CD14-positive monocyte (primary cell): ENCODE measurements at regions not wholly inside any gene's neighbourhood (a gene's known extent, or its start where the extent isn't known, plus 50 kb on each side); places are given as distances from the start of the nearest gene placed in this dataset.

Experiments used
- DNase-seq, 3 donors: peaks; one replicate each; pipeline ENCODE4 v3.0.0-alpha.2; 2011 to 2022
- H2AFZ ChIP-seq: 2 replicates; pipeline ENCODE4 v1.6.0; 2012; ENCODE audit warnings: mild to moderate bottlenecking, low read depth, low read length, inconsistent platforms; ENCODE audit not compliant: insufficient read depth, poor library complexity, severe bottlenecking
- H3K27ac ChIP-seq, 2 donors: 1 replicate in 1 of 2; 2 replicates in 1 of 2; pipeline ENCODE4 v1.5.1; 2012 to 2013; ENCODE audit warnings: low read length in 2 of 2, control low read depth in 1 of 2, inconsistent platforms in 1 of 2, low read depth in 1 of 2, mild to moderate bottlenecking in 1 of 2
- H3K27me3 ChIP-seq, 2 donors: one replicate each; pipeline versions ENCODE4 v1.6.0 to v1.6.1; 2011 to 2013; ENCODE audit warnings: low read length in 2 of 2; ENCODE audit not compliant: control insufficient read depth in 2 of 2, insufficient read depth in 2 of 2
- H3K36me3 ChIP-seq, 2 donors: replicated peaks in 1 of 2; 1 replicate in 1 of 2; 2 replicates in 1 of 2; pipeline versions ENCODE4 v1.5.1 to v1.6.1; 2012 to 2013; ENCODE audit warnings: low read length in 2 of 2, control low read depth in 1 of 2, inconsistent platforms in 1 of 2, mild to moderate bottlenecking in 1 of 2; ENCODE audit not compliant: insufficient read depth in 2 of 2, control insufficient read depth in 1 of 2
- H3K4me1 ChIP-seq, 2 donors: 1 replicate in 1 of 2; 2 replicates in 1 of 2; pipeline versions ENCODE4 v1.5.1 to v1.6.1; 2012 to 2013; ENCODE audit warnings: low read length in 2 of 2, control low read depth in 1 of 2, inconsistent platforms in 1 of 2, mild to moderate bottlenecking in 1 of 2, moderate library complexity in 1 of 2; ENCODE audit not compliant: insufficient read depth in 2 of 2, control insufficient read depth in 1 of 2
- H3K4me2 ChIP-seq: replicated peaks from 2 replicates; pipeline ENCODE3; 2012; ENCODE audit warnings: low read length, moderate library complexity, mild to moderate bottlenecking; ENCODE audit not compliant: poor library complexity, severe bottlenecking; ENCODE audit errors: extremely low read depth
- H3K4me3 ChIP-seq, 3 experiments: fragments of 200-600 bp in 1 of 3; sonication (generic) in 1 of 3; replicated peaks in 1 of 3; 1 replicate in 2 of 3; 2 replicates in 1 of 3; pipeline ENCODE4 v1.5.1; 2011 to 2013; ENCODE audit warnings: low read length in 3 of 3, mild to moderate bottlenecking in 3 of 3, control low read depth in 2 of 3, low read depth in 2 of 3, inconsistent platforms in 1 of 3, moderate library complexity in 1 of 3
- H3K79me2 ChIP-seq: 2 replicates; pipeline ENCODE4 v1.6.0; 2012; ENCODE audit warnings: mild to moderate bottlenecking, control low read depth, inconsistent platforms, low read length, moderate library complexity; ENCODE audit not compliant: insufficient read depth
- H3K9ac ChIP-seq: 2 replicates; pipeline ENCODE4 v1.6.0; 2017; ENCODE audit warnings: low read length, mild to moderate bottlenecking; ENCODE audit not compliant: insufficient read depth, poor library complexity, severe bottlenecking
- H3K9me3 ChIP-seq, 2 donors: replicated peaks in 1 of 2; 1 replicate in 1 of 2; 2 replicates in 1 of 2; pipeline versions ENCODE4 v1.5.1 to v1.6.1; 2012 to 2013; ENCODE audit warnings: low read length in 2 of 2, control low read depth in 1 of 2; ENCODE audit not compliant: control insufficient read depth in 1 of 2, insufficient read depth in 1 of 2
- H4K20me1 ChIP-seq: 2 replicates; pipeline ENCODE4 v1.6.0; 2012; ENCODE audit warnings: mild to moderate bottlenecking, low read length, control low read depth, moderate library complexity; ENCODE audit not compliant: insufficient read depth
- H3K27ac Mint-ChIP-seq, 7 donors: one replicate each; pipeline ENCODE4 v1.8.0; 2020; ENCODE audit warnings: mild to moderate bottlenecking in 7 of 7, mixed read lengths in 7 of 7, moderate library complexity in 6 of 7, inconsistent platforms in 2 of 7
- H3K27me3 Mint-ChIP-seq, 3 donors: one replicate each; pipeline ENCODE4 v1.8.0; 2021 to 2022; ENCODE audit warnings: low read depth in 3 of 3, mild to moderate bottlenecking in 3 of 3, mixed read lengths in 3 of 3, moderate library complexity in 3 of 3, inconsistent platforms in 1 of 3
- H3K36me3 Mint-ChIP-seq, 2 donors: one replicate each; pipeline ENCODE4 v1.8.0; 2020; ENCODE audit warnings: mixed read lengths in 2 of 2, inconsistent platforms in 1 of 2, mild to moderate bottlenecking in 1 of 2
- H3K4me1 Mint-ChIP-seq: one replicate; pipeline ENCODE4 v1.8.0; 2020; ENCODE audit warnings: mild to moderate bottlenecking, mixed read lengths
- H3K4me3 Mint-ChIP-seq, 2 donors: one replicate each; pipeline ENCODE4 v1.8.0; 2020; ENCODE audit warnings: mild to moderate bottlenecking in 2 of 2, mixed read lengths in 2 of 2, moderate library complexity in 1 of 2
- H3K9me3 Mint-ChIP-seq, 7 donors: one replicate each; pipeline ENCODE4 v1.8.0; 2020 to 2022; ENCODE audit warnings: mixed read lengths in 7 of 7, mild to moderate bottlenecking in 6 of 7, moderate library complexity in 6 of 7, inconsistent platforms in 2 of 7
- CTCF ChIP-seq: fragments of 200-600 bp; IDR thresholded peaks from one replicate; pipeline ENCODE4 v1.8.0; 2022; ENCODE audit warnings: antibody characterized with exemption, mild to moderate bottlenecking
- WGBS: methylation state at CpG from one replicate; pipeline ENCODE4 v1.1.5; 2013; ENCODE audit warnings: missing lambda C conversion rate; ENCODE audit not compliant: insufficient coverage; 5-methylcytosine and 5-hydroxymethylcytosine counted together
- intact Hi-C, 2 donors: fragments of 100-400 bp; cut with micrococcal nuclease; formaldehyde crosslinking; loops; one replicate each; pipeline versions ENCODE4 v1.15.0 to v1.15.1; 2023

GRCh38 chr9:20014168-20014567, 225.3 kb upstream of the SLC24A2 start:
- Histone ChIP-seq H3K4me3 (no peak overlapping the region), H2AFZ (no peak overlapping the region), H3K27ac (no peak overlapping the region), H3K79me2 (no peaks in the 10 kb centered on the region), H3K4me1 (no peaks in the 10 kb centered on the region), H3K9me3 (peaks cover 0 to 8% of the 10 kb centered on the region in 2 donors), H4K20me1 (no peaks in the 10 kb centered on the region), H3K27me3 (no peaks in the 10 kb centered on the region), H3K9ac (no peak overlapping the region), H3K36me3 (no peaks in the 10 kb centered on the region), H3K4me2 (no peak overlapping the region)
- H3K9me3 Mint-ChIP-seq: peaks cover 1 to 16% (median 5%) of the 10 kb centered on the region in 7 donors
- no peaks in the 10 kb centered on the region for H3K36me3 Mint-ChIP-seq
- no peak for DNase-seq
- no peak for TF ChIP-seq CTCF
- H3K4me3 Mint-ChIP-seq: no peak overlapping the region
- H3K4me1 Mint-ChIP-seq: no peaks in the 10 kb centered on the region
- 100% methylated on average over 1 of the region's 4 CpGs for WGBS
- H3K27ac Mint-ChIP-seq: no peak overlapping the region
- intact Hi-C loops: no loop called here
- peaks cover 0 to 2% (median 1%) of the 10 kb centered on the region in 3 donors for H3K27me3 Mint-ChIP-seq

- Mint-ChIP-seq H3K9me3 (peaks cover 0 to 9% (median 3%) of the 10 kb centered on the region in 7 donors), H3K27ac (no peak overlapping the region), H3K4me3 (no peak overlapping the region), H3K36me3 (no peaks in the 10 kb centered on the region), H3K4me1 (no peaks in the 10 kb centered on the region), H3K27me3 (peaks cover 0 to 2% (median 0%) of the 10 kb centered on the region in 3 donors)
- DNase-seq: no peak
- intact Hi-C loops: no loop called here
- Histone ChIP-seq H3K27me3 (no peaks in the 10 kb centered on the region), H3K9ac (no peak overlapping the region), H3K27ac (no peak overlapping the region), H3K36me3 (no peaks in the 10 kb centered on the region), H3K9me3 (peaks cover 0 to 8% of the 10 kb centered on the region in 2 donors), H3K4me2 (no peak overlapping the region), H3K4me3 (no peak overlapping the region), H3K4me1 (no peaks in the 10 kb centered on the region), H4K20me1 (no peaks in the 10 kb centered on the region), H3K79me2 (no peaks in the 10 kb centered on the region), H2AFZ (no peak overlapping the region)
- no peak for TF ChIP-seq CTCF
- no CpG with 5 or more reads among the region's 3 CpGs for WGBS
Observed at GRCh38 chr9:20012232-20012631, 223.4 kb upstream of the SLC24A2 start.
